ENCODE measurements at regions not wholly inside any gene's neighbourhood (a gene's known extent, or its start where the extent isn't known, plus 50 kb on each side); places are given as distances from the start of the nearest gene placed in this dataset.

GRCh38 chr11:86184728-86185380, 59.7 kb upstream of the EED start:
- no peak for TF ChIP-seq POLR2A (IDR thresholded peaks at IDR 0.05)
- no peak for TF ChIP-seq CTCF (IDR thresholded peaks at IDR 0.05)

Measured in lower leg skin (tissue), 3 donors.